ENCODE measurements at regions not wholly inside any gene's neighbourhood (a gene's known extent, or its start where the extent isn't known, plus 50 kb on each side); places are given as distances from the start of the nearest gene placed in this dataset.
A peak's percentile ranks its signal among the peaks of the same experiment; 100 is the strongest.
"Not testable (repeated sequence)": the region's sequence is repeated elsewhere in the genome, so short reads cannot be mapped to it uniquely, and the experiment has no call there.

GRCh38 chr7:48813472-48813871, 110.9 kb upstream of the CDC14C start:
- DNase-seq, result no peak

GRCh38 chr7:48822138-48822537, 102.2 kb upstream of the CDC14C start:
- no peak for DNase-seq

DNA sequence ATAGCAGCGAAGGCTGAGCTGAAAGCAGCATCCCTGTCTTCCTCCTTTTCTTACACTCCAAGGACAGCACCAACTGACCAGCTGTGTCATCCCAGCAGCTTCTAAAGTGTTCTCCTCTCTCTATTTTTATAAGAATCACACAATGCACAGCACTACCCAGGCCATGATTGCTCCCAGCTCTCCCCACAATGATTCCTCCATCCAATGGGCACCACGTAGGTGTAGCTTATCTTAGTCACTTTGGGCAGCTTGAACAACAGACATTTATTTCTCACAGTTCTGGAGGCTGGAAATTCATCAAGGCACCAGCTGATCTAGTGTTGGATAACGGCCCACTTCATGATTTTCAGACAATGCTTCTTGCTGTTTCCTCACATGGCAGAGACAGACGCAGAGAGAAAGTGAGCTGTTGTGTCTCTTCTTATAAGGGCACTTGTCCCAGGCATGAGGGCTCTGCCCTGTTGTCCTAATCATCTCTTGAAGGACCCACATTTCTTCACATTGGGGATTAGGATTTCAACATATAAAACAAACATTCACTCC, 92.0 kb upstream of the CDC14C start:
- peak in 29 of 56 donors; percentile 2 to 66 (median 17) for DNase-seq

- no peak for DNase-seq
Measured at GRCh38 chr7:48837266-48837665, 87.1 kb upstream of the CDC14C start.

GRCh38 chr7:48839108-48839507, 85.2 kb upstream of the CDC14C start:
- DNase-seq, result no peak

GRCh38 chr7:48841739-48842138, 82.6 kb upstream of the CDC14C start:
- no peak for DNase-seq

- no peak for DNase-seq
Measured at GRCh38 chr7:48847917-48848316, 76.4 kb upstream of the CDC14C start.

DNA sequence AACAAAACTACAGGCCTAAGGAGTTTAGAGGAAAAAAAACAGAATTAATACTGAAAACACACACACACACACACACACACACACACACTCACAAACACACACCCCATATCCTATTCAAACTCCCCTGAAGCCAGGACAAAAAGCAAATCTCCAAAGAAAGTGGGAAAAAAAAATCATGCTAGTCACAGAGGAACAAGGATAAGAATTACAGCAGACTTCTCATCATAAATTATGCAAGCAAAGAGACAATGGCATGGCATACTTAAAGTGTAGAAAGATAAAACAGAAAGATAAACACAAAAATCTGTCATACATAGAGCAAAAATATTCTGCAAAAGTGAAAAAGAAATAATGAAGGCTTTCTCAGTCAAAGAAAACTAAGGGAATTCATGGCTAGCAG, 63.9 kb upstream of the CDC14C start:
- DNase-seq, result not testable (repeated sequence)

- DNase-seq, result peak in 22 of 56 donors; percentile 2 to 56 (median 12)
Measured at GRCh38 chr7:48868916-48869315, 55.4 kb upstream of the CDC14C start.

DNA sequence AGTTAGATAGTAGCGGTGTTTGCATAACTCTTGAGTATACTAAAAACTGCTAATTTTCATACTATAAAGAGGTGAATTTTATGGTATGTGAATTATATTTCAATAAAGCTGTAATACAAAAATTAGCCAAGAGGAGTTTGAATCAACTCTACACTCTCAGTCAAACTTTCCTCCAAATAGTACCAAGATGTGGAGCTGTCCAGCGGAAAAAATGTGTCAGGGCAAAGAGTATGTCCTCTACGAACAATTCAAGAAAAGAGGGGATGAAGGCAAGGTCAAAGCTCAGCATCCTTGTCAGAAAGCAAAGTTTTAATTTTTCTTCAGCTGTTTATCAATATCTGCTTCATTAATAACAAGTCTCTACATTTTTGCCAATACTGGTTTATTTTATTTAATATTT, 51.8 kb upstream of the CDC14C start:
- DNase-seq, result no peak
